ENCODE measurements at regions not wholly inside any gene's neighbourhood (a gene's known extent, or its start where the extent isn't known, plus 50 kb on each side); places are given as distances from the start of the nearest gene placed in this dataset.

- TF ChIP-seq CTCF (IDR thresholded peaks at IDR 0.05; ENCODE audit: low read depth, low read length), result no peak
- no peak overlapping the region for H3K4me3 ChIP-seq (ENCODE audit: low read depth, low read length)
Measured at GRCh38 chr1:36599828-36600227, 117.1 kb upstream of the CSF3R start.

- no peak for TF ChIP-seq CTCF (IDR thresholded peaks at IDR 0.05; ENCODE audit: low read depth, low read length)
- no peak overlapping the region for H3K4me3 ChIP-seq (ENCODE audit: low read depth, low read length)
Measured at GRCh38 chr1:36597514-36597913, 114.8 kb upstream of the CSF3R start.

- no peak for TF ChIP-seq CTCF (IDR thresholded peaks at IDR 0.05; ENCODE audit: low read depth, low read length)
- H3K4me3 ChIP-seq (ENCODE audit: low read depth, low read length), result no peak overlapping the region
Measured at GRCh38 chr1:36595921-36596320, 113.2 kb upstream of the CSF3R start.

- no peak overlapping the region for H3K4me3 ChIP-seq (ENCODE audit: low read depth, low read length)
Measured at GRCh38 chr1:36595349-36595748, 112.6 kb upstream of the CSF3R start.

GRCh38 chr1:36594023-36594422 lies 111.3 kb upstream of the CSF3R start:
- H3K4me3 ChIP-seq (ENCODE audit: low read depth, low read length), result no peak overlapping the region
- no peak for TF ChIP-seq CTCF (IDR thresholded peaks at IDR 0.05; ENCODE audit: low read depth, low read length)

More at GRCh38 chr1:36595349-36595748, 112.6 kb upstream of the CSF3R start:
- no peak for TF ChIP-seq CTCF (IDR thresholded peaks at IDR 0.05; ENCODE audit: low read depth, low read length)

- no peak for TF ChIP-seq CTCF (IDR thresholded peaks at IDR 0.05; ENCODE audit: low read depth, low read length)
- H3K4me3 ChIP-seq (ENCODE audit: low read depth, low read length), result no peak overlapping the region
Measured at GRCh38 chr1:36591278-36591677, 108.6 kb upstream of the CSF3R start.

GRCh38 chr1:36590771-36591170 lies 108.1 kb upstream of the CSF3R start:
- no peak for TF ChIP-seq CTCF (IDR thresholded peaks at IDR 0.05; ENCODE audit: low read depth, low read length)
- no peak overlapping the region for H3K4me3 ChIP-seq (ENCODE audit: low read depth, low read length)
